ENCODE measurements at regions not wholly inside any gene's neighbourhood (a gene's known extent, or its start where the extent isn't known, plus 50 kb on each side); places are given as distances from the start of the nearest gene placed in this dataset.

DNA sequence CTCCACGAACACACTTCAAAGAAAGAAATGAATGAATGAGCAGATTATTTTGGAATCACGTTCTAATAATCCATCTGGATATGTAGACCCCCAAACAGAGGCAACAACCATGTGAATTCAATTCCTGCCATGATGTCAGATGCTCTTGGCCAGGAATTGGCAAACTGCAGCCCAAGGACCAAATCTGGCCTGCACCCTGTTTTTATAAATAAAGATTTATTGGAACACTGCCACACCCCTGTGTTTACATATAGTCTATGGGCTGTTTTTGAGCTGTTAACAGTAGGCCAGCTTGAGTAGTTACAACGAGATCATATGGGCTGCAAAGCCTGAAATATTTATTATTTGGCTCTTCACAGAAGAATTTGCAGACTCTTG lies 336.0 kb upstream of the ZFHX3 start:
- no peak overlapping the region for H3K4me2 ChIP-seq
- H3K27ac ChIP-seq (ENCODE audit: low read depth in 2 of 2, low read length in 1 of 2), result no peak overlapping the region
- H3K9me3 ChIP-seq, result no peaks in the 10 kb centered on the region
- H2AFZ ChIP-seq (ENCODE audit: low read depth), result no peak overlapping the region
- H3K79me2 ChIP-seq (ENCODE audit: insufficient read depth), result no peaks in the 10 kb centered on the region
- H3K4me3 ChIP-seq (ENCODE audit: low read depth in 2 of 2, low read length in 1 of 2), result no peak overlapping the region
- ChIA-PET POLR2A (no interaction called here), CTCF (no interaction called here)
- H3K9ac ChIP-seq, result no peak overlapping the region
- no peaks in the 10 kb centered on the region for H3K36me3 ChIP-seq (replicated peaks in 1 of 2; ENCODE audit: control insufficient read depth in 1 of 2, insufficient read depth in 2 of 2, low read length in 1 of 2)
- DNase-seq, result no peak
- no peaks in the 10 kb centered on the region for H3K27me3 ChIP-seq (ENCODE audit: insufficient read depth)
- no peaks in the 10 kb centered on the region for H3K4me1 ChIP-seq (ENCODE audit: control insufficient read depth in 1 of 2, insufficient read depth in 2 of 2, low read depth in 1 of 2, low read length in 1 of 2)
- WGBS (ENCODE audit: low lambda C conversion rate), result 17% methylated on average over 3 of the region's 3 CpGs
- H3K9me2 ChIP-seq, result no peaks in the 10 kb centered on the region
- no peaks in the 10 kb centered on the region for H3F3A ChIP-seq (replicated peaks; ENCODE audit: insufficient read depth)
- TF ChIP-seq RXRA (IDR thresholded peaks at IDR 0.05; ENCODE audit: borderline replicate concordance, low read depth) (no peak), FOXM1 (IDR thresholded peaks at IDR 0.05; ENCODE audit: low read depth) (no peak), SMC3 (IDR thresholded peaks at IDR 0.05; ENCODE audit: low read depth, low read length) (no peak), TAF1 (IDR thresholded peaks at IDR 0.05; ENCODE audit: borderline replicate concordance, low read depth, low read length) (no peak), POLR2AphosphoS5 (IDR thresholded peaks at IDR 0.05; ENCODE audit: low read depth, low read length) (no peak)
- TF ChIP-seq, protein P1, sequence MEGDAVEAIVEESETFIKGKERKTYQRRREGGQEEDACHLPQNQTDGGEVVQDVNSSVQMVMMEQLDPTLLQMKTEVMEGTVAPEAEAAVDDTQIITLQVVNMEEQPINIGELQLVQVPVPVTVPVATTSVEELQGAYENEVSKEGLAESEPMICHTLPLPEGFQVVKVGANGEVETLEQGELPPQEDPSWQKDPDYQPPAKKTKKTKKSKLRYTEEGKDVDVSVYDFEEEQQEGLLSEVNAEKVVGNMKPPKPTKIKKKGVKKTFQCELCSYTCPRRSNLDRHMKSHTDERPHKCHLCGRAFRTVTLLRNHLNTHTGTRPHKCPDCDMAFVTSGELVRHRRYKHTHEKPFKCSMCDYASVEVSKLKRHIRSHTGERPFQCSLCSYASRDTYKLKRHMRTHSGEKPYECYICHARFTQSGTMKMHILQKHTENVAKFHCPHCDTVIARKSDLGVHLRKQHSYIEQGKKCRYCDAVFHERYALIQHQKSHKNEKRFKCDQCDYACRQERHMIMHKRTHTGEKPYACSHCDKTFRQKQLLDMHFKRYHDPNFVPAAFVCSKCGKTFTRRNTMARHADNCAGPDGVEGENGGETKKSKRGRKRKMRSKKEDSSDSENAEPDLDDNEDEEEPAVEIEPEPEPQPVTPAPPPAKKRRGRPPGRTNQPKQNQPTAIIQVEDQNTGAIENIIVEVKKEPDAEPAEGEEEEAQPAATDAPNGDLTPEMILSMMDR (IDR thresholded peaks at IDR 0.05), result no peak
- TF ChIP-seq, protein P2, sequence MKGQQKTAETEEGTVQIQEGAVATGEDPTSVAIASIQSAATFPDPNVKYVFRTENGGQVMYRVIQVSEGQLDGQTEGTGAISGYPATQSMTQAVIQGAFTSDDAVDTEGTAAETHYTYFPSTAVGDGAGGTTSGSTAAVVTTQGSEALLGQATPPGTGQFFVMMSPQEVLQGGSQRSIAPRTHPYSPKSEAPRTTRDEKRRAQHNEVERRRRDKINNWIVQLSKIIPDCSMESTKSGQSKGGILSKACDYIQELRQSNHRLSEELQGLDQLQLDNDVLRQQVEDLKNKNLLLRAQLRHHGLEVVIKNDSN (IDR thresholded peaks at IDR 0.05; ENCODE audit: borderline replicate concordance, low read depth), result no peak
- TF ChIP-seq, protein P3, sequence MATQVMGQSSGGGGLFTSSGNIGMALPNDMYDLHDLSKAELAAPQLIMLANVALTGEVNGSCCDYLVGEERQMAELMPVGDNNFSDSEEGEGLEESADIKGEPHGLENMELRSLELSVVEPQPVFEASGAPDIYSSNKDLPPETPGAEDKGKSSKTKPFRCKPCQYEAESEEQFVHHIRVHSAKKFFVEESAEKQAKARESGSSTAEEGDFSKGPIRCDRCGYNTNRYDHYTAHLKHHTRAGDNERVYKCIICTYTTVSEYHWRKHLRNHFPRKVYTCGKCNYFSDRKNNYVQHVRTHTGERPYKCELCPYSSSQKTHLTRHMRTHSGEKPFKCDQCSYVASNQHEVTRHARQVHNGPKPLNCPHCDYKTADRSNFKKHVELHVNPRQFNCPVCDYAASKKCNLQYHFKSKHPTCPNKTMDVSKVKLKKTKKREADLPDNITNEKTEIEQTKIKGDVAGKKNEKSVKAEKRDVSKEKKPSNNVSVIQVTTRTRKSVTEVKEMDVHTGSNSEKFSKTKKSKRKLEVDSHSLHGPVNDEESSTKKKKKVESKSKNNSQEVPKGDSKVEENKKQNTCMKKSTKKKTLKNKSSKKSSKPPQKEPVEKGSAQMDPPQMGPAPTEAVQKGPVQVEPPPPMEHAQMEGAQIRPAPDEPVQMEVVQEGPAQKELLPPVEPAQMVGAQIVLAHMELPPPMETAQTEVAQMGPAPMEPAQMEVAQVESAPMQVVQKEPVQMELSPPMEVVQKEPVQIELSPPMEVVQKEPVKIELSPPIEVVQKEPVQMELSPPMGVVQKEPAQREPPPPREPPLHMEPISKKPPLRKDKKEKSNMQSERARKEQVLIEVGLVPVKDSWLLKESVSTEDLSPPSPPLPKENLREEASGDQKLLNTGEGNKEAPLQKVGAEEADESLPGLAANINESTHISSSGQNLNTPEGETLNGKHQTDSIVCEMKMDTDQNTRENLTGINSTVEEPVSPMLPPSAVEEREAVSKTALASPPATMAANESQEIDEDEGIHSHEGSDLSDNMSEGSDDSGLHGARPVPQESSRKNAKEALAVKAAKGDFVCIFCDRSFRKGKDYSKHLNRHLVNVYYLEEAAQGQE (IDR thresholded peaks at IDR 0.05; ENCODE audit: low read depth, low read length), result no peak
- TF ChIP-seq, protein P4, sequence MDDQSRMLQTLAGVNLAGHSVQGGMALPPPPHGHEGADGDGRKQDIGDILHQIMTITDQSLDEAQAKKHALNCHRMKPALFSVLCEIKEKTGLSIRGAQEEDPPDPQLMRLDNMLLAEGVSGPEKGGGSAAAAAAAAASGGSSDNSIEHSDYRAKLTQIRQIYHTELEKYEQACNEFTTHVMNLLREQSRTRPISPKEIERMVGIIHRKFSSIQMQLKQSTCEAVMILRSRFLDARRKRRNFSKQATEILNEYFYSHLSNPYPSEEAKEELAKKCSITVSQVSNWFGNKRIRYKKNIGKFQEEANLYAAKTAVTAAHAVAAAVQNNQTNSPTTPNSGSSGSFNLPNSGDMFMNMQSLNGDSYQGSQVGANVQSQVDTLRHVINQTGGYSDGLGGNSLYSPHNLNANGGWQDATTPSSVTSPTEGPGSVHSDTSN (IDR thresholded peaks at IDR 0.05), result no peak
- H4K20me1 ChIP-seq (ENCODE audit: insufficient read depth), result no peaks in the 10 kb centered on the region

Data from SK-N-SH (cell line).